ENCODE measurements at regions not wholly inside any gene's neighbourhood (a gene's known extent, or its start where the extent isn't known, plus 50 kb on each side); places are given as distances from the start of the nearest gene placed in this dataset.
"Not testable (repeated sequence)": the region's sequence is repeated elsewhere in the genome, so short reads cannot be mapped to it uniquely, and the experiment has no call there.

GRCh38 chr17:64729201-64729600 is 67.1 kb upstream of the SMURF2 start:
- H2AFZ ChIP-seq (ENCODE audit: low read depth, low read length) = no peak overlapping the region
- ATAC-seq (ENCODE audit: insufficient read depth, low read depth) = no peak

GRCh38 chr17:64728041-64728695 is 66.1 kb upstream of the SMURF2 start:
- Histone ChIP-seq H3K27ac (ENCODE audit: low read length) (no peak overlapping the region), H3K4me2 (ENCODE audit: insufficient read depth, low read length) (no peak overlapping the region), H3K9me3 (ENCODE audit: insufficient read depth, low read length, severe bottlenecking) (no peaks in the 10 kb centered on the region), H3K4me1 (ENCODE audit: insufficient read depth, low read length) (no peaks in the 10 kb centered on the region), H3K36me3 (ENCODE audit: insufficient read depth, low read length) (no peaks in the 10 kb centered on the region), H3K27me3 (ENCODE audit: insufficient read depth, low read length, poor library complexity) (no peaks in the 10 kb centered on the region), H3K79me2 (ENCODE audit: insufficient read depth, low read length) (no peaks in the 10 kb centered on the region), H3K4me3 (ENCODE audit: low read depth in 1 of 2, low read length in 2 of 2) (no peak overlapping the region), H4K20me1 (ENCODE audit: insufficient read depth, low read length) (no peaks in the 10 kb centered on the region), H3K9ac (ENCODE audit: low read depth, low read length) (no peak overlapping the region), H2AFZ (ENCODE audit: low read depth, low read length) (no peak overlapping the region)
- no peak for TF ChIP-seq EZH2 (IDR thresholded peaks at IDR 0.05; ENCODE audit: borderline replicate concordance, low read depth, low read length, severe bottlenecking)
- TF ChIP-seq CTCF (IDR thresholded peaks at IDR 0.05; ENCODE audit: borderline replicate concordance, extremely low read depth, low read length, poor library complexity, severe bottlenecking) = no peak
- DNase-seq = no peak
- no peak for ATAC-seq (ENCODE audit: insufficient read depth, low read depth)

More at GRCh38 chr17:64729201-64729600, 67.1 kb upstream of the SMURF2 start:
- Histone ChIP-seq H3K79me2 (ENCODE audit: insufficient read depth, low read length) (no peaks in the 10 kb centered on the region), H3K27ac (ENCODE audit: low read length) (no peak overlapping the region), H3K36me3 (ENCODE audit: insufficient read depth, low read length) (no peaks in the 10 kb centered on the region), H3K4me1 (ENCODE audit: insufficient read depth, low read length) (no peaks in the 10 kb centered on the region), H3K4me2 (ENCODE audit: insufficient read depth, low read length) (no peak overlapping the region), H3K9me3 (ENCODE audit: insufficient read depth, low read length, severe bottlenecking) (no peaks in the 10 kb centered on the region), H4K20me1 (ENCODE audit: insufficient read depth, low read length) (no peaks in the 10 kb centered on the region), H3K27me3 (ENCODE audit: insufficient read depth, low read length, poor library complexity) (no peaks in the 10 kb centered on the region), H3K4me3 (ENCODE audit: low read depth in 1 of 2, low read length in 2 of 2) (no peak overlapping the region), H3K9ac (ENCODE audit: low read depth, low read length) (no peak overlapping the region)
- DNase-seq = no peak
- TF ChIP-seq EZH2 (IDR thresholded peaks at IDR 0.05; ENCODE audit: borderline replicate concordance, low read depth, low read length, severe bottlenecking) (no peak), CTCF (IDR thresholded peaks at IDR 0.05; ENCODE audit: borderline replicate concordance, extremely low read depth, low read length, poor library complexity, severe bottlenecking) (no peak)

GRCh38 chr17:64726025-64726424 is 63.9 kb upstream of the SMURF2 start:
- not testable (repeated sequence) for H3K4me2 ChIP-seq (ENCODE audit: insufficient read depth, low read length); H4K20me1 ChIP-seq (ENCODE audit: insufficient read depth, low read length); DNase-seq; H3K9ac ChIP-seq (ENCODE audit: low read depth, low read length); H3K79me2 ChIP-seq (ENCODE audit: insufficient read depth, low read length); H3K36me3 ChIP-seq (ENCODE audit: insufficient read depth, low read length); H2AFZ ChIP-seq (ENCODE audit: low read depth, low read length); ATAC-seq (ENCODE audit: insufficient read depth, low read depth); H3K27me3 ChIP-seq (ENCODE audit: insufficient read depth, low read length, poor library complexity); H3K27ac ChIP-seq (ENCODE audit: low read length); H3K4me3 ChIP-seq (ENCODE audit: low read depth in 1 of 2, low read length in 2 of 2); H3K9me3 ChIP-seq (ENCODE audit: insufficient read depth, low read length, severe bottlenecking); H3K4me1 ChIP-seq (ENCODE audit: insufficient read depth, low read length)

DNA sequence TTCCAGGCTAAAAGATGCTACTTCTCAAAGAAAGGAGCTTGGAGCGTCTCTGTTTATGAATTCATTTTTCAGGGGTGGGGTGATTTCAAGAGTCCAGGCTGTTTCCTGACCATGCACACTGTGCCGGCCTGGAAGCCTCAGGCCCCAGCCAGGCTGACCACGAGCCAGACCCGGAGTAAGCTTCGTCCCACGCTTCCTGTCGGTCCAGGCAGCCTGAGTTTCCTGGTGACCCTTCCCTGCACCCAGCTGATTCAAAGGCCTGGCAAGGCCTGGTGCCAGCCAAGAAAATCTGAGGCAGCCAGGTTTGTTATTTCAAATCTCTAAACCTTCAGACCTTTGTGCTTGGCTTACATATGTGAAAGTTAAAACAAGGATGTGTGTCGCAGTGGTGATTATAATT is 62.1 kb upstream of the SMURF2 start:
- not testable (repeated sequence) for H3K4me1 ChIP-seq (ENCODE audit: insufficient read depth, low read length); H3K4me3 ChIP-seq (ENCODE audit: low read depth in 1 of 2, low read length in 2 of 2); H3K4me2 ChIP-seq (ENCODE audit: insufficient read depth, low read length); H3K27me3 ChIP-seq (ENCODE audit: insufficient read depth, low read length, poor library complexity); H3K79me2 ChIP-seq (ENCODE audit: insufficient read depth, low read length); H2AFZ ChIP-seq (ENCODE audit: low read depth, low read length); H3K9ac ChIP-seq (ENCODE audit: low read depth, low read length); H3K36me3 ChIP-seq (ENCODE audit: insufficient read depth, low read length); H3K27ac ChIP-seq (ENCODE audit: low read length); DNase-seq; ATAC-seq (ENCODE audit: insufficient read depth, low read depth); H4K20me1 ChIP-seq (ENCODE audit: insufficient read depth, low read length); H3K9me3 ChIP-seq (ENCODE audit: insufficient read depth, low read length, severe bottlenecking)
